Caco-2 (cell line): ENCODE measurements at regions not wholly inside any gene's neighbourhood (a gene's known extent, or its start where the extent isn't known, plus 50 kb on each side); places are given as distances from the start of the nearest gene placed in this dataset.

Source experiments
- BruUV-seq: library from RNA; stranded (reverse); fragments of 400-500 nt; replicated peaks from 2 replicates; lab custom pipeline; 2021; lab: Mats Ljungman, UMichigan
- CTCF ChIA-PET: fragments of 300-600 bp; sonication (Branson Sonifier 250); formaldehyde crosslinking; loops from one replicate; lab custom pipeline; 2022; ENCODE audit warnings: antibody characterized with exemption; lab: Charles Lee
- POLR2A ChIA-PET: fragments of 300-600 bp; sonication (Branson Sonifier 250); formaldehyde crosslinking; loops from one replicate; lab custom pipeline; 2022; ENCODE audit warnings: antibody characterized with exemption; lab: Charles Lee
- DNase-seq, 2 experiments: peaks; one replicate each; pipeline versions ENCODE4 v3.0.0 to v3.0.0-alpha.2; 2020 to 2022
- H3K27me3 ChIP-seq: replicated peaks from 2 replicates; pipeline ENCODE4 v1.6.0; 2011; ENCODE audit warnings: low read length; ENCODE audit not compliant: control insufficient read depth, insufficient read depth
- H3K36me3 ChIP-seq: 2 replicates; pipeline ENCODE4 v1.5.1; 2011; ENCODE audit warnings: low read length; ENCODE audit not compliant: control insufficient read depth, insufficient read depth
- H3K4me1 ChIP-seq: fragments of 250-450 bp; sonication (Bioruptor Pico); 2 replicates; pipeline ENCODE4 v1.5.1; 2020; ENCODE audit warnings: mild to moderate bottlenecking
- H3K4me3 ChIP-seq: 2 replicates; pipeline ENCODE4 v1.5.1; 2011; ENCODE audit warnings: low read depth, mild to moderate bottlenecking, control low read depth, low read length
- H3K9me3 ChIP-seq: fragments of 250-450 bp; sonication (Bioruptor Pico); 2 replicates; pipeline ENCODE4 v1.5.1; 2020; ENCODE audit warnings: mild to moderate bottlenecking, moderate library complexity
- H3K27ac Mint-ChIP-seq: one replicate; pipeline ENCODE4 v1.8.0; 2022; ENCODE audit warnings: mixed read lengths; ENCODE audit not compliant: unreplicated experiment
- H3K27me3 Mint-ChIP-seq: one replicate; pipeline ENCODE4 v1.8.0; 2022; ENCODE audit warnings: mixed read lengths; ENCODE audit not compliant: insufficient read depth, unreplicated experiment
- H3K36me3 Mint-ChIP-seq: one replicate; pipeline ENCODE4 v1.8.0; 2022; ENCODE audit warnings: mild to moderate bottlenecking, mixed read lengths; ENCODE audit not compliant: insufficient read depth, unreplicated experiment
- H3K4me1 Mint-ChIP-seq: one replicate; pipeline ENCODE4 v1.8.0; 2022; ENCODE audit warnings: low read depth, mixed read lengths; ENCODE audit not compliant: unreplicated experiment
- H3K4me3 Mint-ChIP-seq: one replicate; pipeline ENCODE4 v1.8.0; 2022; ENCODE audit warnings: mild to moderate bottlenecking, moderate library complexity, mixed read lengths; ENCODE audit not compliant: unreplicated experiment
- H3K9me3 Mint-ChIP-seq: one replicate; pipeline ENCODE4 v1.8.0; 2022; ENCODE audit warnings: mixed read lengths; ENCODE audit not compliant: unreplicated experiment
- intact Hi-C: fragments of 100-400 bp; cut with micrococcal nuclease; formaldehyde crosslinking; loops from one replicate; pipeline ENCODE4 v1.10.0; 2022; ENCODE audit not compliant: unreplicated experiment
- TF ChIP-seq, protein P1 (sequence below), 2 experiments: fragments of 200-600 bp in 1 of 2; IDR thresholded peaks; 1 replicate in 1 of 2; 2 replicates in 1 of 2; pipeline versions ENCODE4 v1.5.1 to v1.8.0; 2011 to 2022; ENCODE audit warnings: antibody characterized with exemption in 1 of 2, control low read depth in 1 of 2, inconsistent platforms in 1 of 2, low read depth in 1 of 2, low read length in 1 of 2, mild to moderate bottlenecking in 1 of 2, moderate library complexity in 1 of 2; ENCODE audit not compliant: insufficient read depth in 1 of 2, severe bottlenecking in 1 of 2, unreplicated experiment in 1 of 2

DNA sequence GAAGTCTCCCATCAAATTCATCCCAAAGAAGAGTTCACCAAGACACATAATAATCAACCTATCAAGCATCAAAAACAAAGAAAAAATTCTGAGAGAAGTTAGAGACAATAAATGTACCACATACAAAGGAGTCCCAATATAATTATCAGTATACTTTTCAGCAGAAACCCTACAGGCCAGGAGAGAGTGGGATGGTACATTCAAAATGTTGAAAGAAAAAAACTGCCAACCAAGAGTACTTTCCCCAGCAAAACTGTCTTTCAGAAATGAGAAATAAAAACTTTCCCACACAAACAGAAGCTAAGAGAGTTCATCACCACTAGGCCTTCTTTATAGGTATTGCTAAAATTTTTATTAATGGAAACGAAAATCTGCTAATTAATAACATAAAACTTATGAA is 164.4 kb upstream of the LNX1 start:
- intact Hi-C loops: no loop called here
- no peak for DNase-seq
- Mint-ChIP-seq H3K9me3 (peaks cover 18% of the 10 kb centered on the region), H3K36me3 (no peaks in the 10 kb centered on the region), H3K4me1 (no peaks in the 10 kb centered on the region), H3K27me3 (no peaks in the 10 kb centered on the region), H3K4me3 (no peak overlapping the region), H3K27ac (no peak overlapping the region)
- H3K9me3 ChIP-seq: no peaks in the 10 kb centered on the region
- H3K4me3 ChIP-seq: no peak overlapping the region
- H3K36me3 ChIP-seq: no peaks in the 10 kb centered on the region
- TF ChIP-seq, protein P1, sequence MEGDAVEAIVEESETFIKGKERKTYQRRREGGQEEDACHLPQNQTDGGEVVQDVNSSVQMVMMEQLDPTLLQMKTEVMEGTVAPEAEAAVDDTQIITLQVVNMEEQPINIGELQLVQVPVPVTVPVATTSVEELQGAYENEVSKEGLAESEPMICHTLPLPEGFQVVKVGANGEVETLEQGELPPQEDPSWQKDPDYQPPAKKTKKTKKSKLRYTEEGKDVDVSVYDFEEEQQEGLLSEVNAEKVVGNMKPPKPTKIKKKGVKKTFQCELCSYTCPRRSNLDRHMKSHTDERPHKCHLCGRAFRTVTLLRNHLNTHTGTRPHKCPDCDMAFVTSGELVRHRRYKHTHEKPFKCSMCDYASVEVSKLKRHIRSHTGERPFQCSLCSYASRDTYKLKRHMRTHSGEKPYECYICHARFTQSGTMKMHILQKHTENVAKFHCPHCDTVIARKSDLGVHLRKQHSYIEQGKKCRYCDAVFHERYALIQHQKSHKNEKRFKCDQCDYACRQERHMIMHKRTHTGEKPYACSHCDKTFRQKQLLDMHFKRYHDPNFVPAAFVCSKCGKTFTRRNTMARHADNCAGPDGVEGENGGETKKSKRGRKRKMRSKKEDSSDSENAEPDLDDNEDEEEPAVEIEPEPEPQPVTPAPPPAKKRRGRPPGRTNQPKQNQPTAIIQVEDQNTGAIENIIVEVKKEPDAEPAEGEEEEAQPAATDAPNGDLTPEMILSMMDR (IDR thresholded peaks at IDR 0.05; ENCODE audit: insufficient read depth in 1 of 2, low read depth in 1 of 2, low read length in 1 of 2, severe bottlenecking in 1 of 2, unreplicated experiment in 1 of 2): no peak
- CTCF ChIA-PET: no interaction called here
- BruUV-seq: no TSS peak
- no peaks in the 10 kb centered on the region for H3K27me3 ChIP-seq
- POLR2A ChIA-PET: no interaction called here
- no peaks in the 10 kb centered on the region for H3K4me1 ChIP-seq

DNA sequence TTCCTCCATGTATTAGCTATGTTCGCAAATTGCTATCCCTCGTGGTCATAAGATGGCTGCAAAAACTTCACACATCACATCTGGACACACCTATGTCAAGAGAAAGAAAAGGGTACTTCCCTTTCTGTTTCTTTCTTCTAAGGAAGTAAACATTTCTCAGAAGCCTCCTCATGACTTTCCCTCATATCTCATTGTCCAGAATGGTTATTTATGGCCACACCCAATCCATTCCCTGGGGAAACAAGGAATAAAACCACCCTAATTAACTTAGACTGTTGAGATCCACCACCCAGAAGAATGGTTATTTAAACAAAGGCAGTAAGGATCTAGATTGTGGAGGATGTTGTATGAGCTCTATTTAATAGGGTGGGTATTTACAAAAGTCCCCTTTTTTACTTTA is 160.8 kb upstream of the LNX1 start:
- Mint-ChIP-seq H3K9me3 (peaks cover 18% of the 10 kb centered on the region), H3K4me3 (no peak overlapping the region), H3K27ac (no peak overlapping the region), H3K4me1 (no peaks in the 10 kb centered on the region), H3K36me3 (no peaks in the 10 kb centered on the region), H3K27me3 (no peaks in the 10 kb centered on the region)
- Histone ChIP-seq H3K4me3 (no peak overlapping the region), H3K36me3 (no peaks in the 10 kb centered on the region), H3K4me1 (no peaks in the 10 kb centered on the region), H3K9me3 (no peaks in the 10 kb centered on the region), H3K27me3 (no peaks in the 10 kb centered on the region)
- POLR2A ChIA-PET: no interaction called here
- TF ChIP-seq, protein P1 (IDR thresholded peaks at IDR 0.05; ENCODE audit: insufficient read depth in 1 of 2, low read depth in 1 of 2, low read length in 1 of 2, severe bottlenecking in 1 of 2, unreplicated experiment in 1 of 2): no peak
- BruUV-seq: no TSS peak
- DNase-seq: no peak
- CTCF ChIA-PET: no interaction called here
- intact Hi-C loops: no loop called here

DNA sequence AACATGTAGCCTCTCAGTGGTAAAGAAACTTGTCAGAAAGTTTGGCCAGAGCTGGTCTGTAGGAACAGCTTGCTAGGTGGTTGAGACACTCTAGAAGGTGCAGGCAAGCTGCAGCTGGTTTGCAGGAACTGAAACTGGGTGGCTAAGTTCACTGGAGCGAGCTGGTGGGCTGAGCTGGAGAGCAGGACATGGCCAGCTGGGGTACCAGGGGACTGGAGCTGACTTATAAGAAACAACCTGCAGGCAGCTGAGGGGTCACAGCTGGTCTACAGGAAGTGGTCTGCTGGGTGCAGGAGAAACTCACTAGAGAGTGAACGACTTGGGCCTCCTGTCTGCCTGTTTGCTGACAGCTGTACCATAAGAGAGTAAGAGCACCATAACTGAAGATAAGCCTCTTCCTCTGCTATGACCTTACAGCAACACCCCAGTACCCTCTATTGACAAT is 157.1 kb upstream of the LNX1 start:
- Histone ChIP-seq H3K4me1 (no peaks in the 10 kb centered on the region), H3K27me3 (no peaks in the 10 kb centered on the region), H3K9me3 (no peaks in the 10 kb centered on the region), H3K4me3 (no peak overlapping the region), H3K36me3 (no peaks in the 10 kb centered on the region)
- H3K36me3 Mint-ChIP-seq: no peaks in the 10 kb centered on the region
- POLR2A ChIA-PET: no interaction called here
- BruUV-seq: no TSS peak
- no peaks in the 10 kb centered on the region for H3K27me3 Mint-ChIP-seq
- H3K4me3 Mint-ChIP-seq: no peak overlapping the region
- intact Hi-C loops: no loop called here
- no peak for DNase-seq
- no peaks in the 10 kb centered on the region for H3K4me1 Mint-ChIP-seq
- H3K27ac Mint-ChIP-seq: no peak overlapping the region
- H3K9me3 Mint-ChIP-seq: no peaks in the 10 kb centered on the region
- TF ChIP-seq, protein P1 (IDR thresholded peaks at IDR 0.05; ENCODE audit: insufficient read depth in 1 of 2, low read depth in 1 of 2, low read length in 1 of 2, severe bottlenecking in 1 of 2, unreplicated experiment in 1 of 2): no peak
- CTCF ChIA-PET: interaction anchor here (0.6 kb wide), 1 partner anchor 42 kb away, joined by 4 read pairs; no protein-coding TSS in a partner anchor
